ENCODE measurements at regions not wholly inside any gene's neighbourhood (a gene's known extent, or its start where the extent isn't known, plus 50 kb on each side); places are given as distances from the start of the nearest gene placed in this dataset.

DNA sequence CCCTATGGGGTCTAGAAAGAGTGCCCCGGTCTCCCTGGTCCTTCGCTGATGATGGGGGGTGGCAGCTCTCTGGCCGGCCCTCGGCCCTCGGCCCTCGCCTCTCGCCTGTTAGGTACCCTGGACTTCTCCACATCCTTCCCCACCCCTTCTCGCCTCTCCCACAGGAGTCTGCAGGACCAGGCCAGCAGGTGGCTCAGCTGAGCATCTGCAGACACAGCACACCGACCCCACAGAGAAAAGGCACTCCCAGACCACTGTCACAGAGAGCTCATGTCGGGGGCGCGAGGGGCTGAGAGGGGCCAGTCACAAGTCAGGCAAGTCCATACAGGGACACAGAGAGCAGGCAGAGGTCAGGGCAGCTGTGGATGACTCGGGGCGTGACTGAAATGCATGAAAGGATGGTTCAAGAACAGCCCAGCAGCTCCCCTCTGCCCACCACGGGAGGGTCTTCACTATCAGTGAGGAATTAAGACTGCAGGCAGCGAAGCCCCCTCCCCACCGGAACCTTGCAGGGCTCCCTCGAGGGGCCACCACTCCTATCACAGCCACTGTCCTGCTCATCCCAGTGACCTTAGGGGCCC is 181.7 kb upstream of the NSMCE3 start:
- H3K4me3 ChIP-seq (replicated peaks; ENCODE audit: low read depth, low read length) = no peak overlapping the region
- DNase-seq (ENCODE audit: extremely low read depth, low read depth) = no peak
- TF ChIP-seq, protein P1, sequence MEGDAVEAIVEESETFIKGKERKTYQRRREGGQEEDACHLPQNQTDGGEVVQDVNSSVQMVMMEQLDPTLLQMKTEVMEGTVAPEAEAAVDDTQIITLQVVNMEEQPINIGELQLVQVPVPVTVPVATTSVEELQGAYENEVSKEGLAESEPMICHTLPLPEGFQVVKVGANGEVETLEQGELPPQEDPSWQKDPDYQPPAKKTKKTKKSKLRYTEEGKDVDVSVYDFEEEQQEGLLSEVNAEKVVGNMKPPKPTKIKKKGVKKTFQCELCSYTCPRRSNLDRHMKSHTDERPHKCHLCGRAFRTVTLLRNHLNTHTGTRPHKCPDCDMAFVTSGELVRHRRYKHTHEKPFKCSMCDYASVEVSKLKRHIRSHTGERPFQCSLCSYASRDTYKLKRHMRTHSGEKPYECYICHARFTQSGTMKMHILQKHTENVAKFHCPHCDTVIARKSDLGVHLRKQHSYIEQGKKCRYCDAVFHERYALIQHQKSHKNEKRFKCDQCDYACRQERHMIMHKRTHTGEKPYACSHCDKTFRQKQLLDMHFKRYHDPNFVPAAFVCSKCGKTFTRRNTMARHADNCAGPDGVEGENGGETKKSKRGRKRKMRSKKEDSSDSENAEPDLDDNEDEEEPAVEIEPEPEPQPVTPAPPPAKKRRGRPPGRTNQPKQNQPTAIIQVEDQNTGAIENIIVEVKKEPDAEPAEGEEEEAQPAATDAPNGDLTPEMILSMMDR (IDR thresholded peaks at IDR 0.05; ENCODE audit: low read depth, low read length, missing control alignments) = no peak

DNA sequence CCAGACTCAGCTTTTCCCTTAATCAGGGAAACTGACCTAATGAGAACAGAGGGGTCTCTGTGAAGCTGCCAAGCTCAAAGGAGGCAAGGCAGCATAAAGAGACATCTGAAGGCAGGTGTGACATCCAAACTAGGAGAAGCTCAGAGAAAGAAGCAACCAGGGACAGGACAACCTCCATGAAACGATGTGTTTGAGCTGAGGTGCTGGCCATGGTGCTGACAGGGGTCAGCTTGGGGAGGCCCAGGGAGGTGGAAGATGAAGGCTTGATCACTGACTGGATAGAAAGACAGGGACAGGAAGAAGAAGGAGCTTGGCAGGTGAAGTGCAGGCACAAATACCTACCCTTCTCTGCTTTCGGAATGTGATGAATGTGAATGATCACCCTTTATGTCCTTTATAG is 179.5 kb upstream of the NSMCE3 start:
- H3K4me3 ChIP-seq (replicated peaks; ENCODE audit: low read depth, low read length) = no peak overlapping the region
- TF ChIP-seq, protein P1 (IDR thresholded peaks at IDR 0.05; ENCODE audit: low read depth, low read length, missing control alignments) = no peak
- DNase-seq (ENCODE audit: extremely low read depth, low read depth) = no peak

DNA sequence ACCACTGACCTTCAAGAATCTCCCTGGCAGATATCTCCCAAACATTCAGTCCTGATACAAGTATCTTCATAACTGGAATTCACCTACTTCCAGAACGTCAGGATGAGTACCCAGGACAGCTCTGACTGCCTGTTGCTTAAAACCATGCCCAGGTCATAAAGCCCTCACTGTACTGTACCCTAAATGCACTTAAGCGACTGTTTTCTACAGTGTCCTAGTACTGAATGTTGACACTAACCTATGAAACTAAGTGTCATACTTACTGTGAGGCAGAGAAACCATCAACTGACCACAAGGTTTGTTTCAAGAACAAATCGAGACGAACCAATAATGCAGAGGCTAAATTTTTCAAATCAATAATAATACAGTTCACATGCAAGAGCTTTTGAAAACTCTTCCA is 178.7 kb upstream of the NSMCE3 start:
- DNase-seq (ENCODE audit: extremely low read depth, low read depth) = no peak
- TF ChIP-seq, protein P1 (IDR thresholded peaks at IDR 0.05; ENCODE audit: low read depth, low read length, missing control alignments) = no peak
- no peak overlapping the region for H3K4me3 ChIP-seq (replicated peaks; ENCODE audit: low read depth, low read length)

DNA sequence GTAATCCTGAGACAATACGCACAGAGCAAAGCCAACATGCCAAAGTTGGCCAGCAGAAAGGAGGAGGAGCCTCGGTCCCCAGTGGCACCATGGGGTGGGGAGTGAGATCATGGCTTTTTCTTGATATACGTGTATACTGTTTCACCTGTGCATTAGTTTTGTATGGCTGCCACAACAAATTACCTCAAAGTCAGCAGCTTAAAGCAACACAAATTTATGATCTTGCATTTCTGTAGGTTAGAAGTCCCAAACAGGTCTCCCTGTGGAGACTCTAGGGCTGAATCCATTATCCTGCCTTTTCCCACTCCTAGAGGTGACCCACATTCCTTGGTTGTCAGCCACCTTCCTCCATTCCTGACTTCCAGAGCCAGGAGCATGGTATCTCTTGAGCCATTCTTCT is 176.9 kb upstream of the NSMCE3 start:
- no peak overlapping the region for H3K4me3 ChIP-seq (replicated peaks; ENCODE audit: low read depth, low read length)
- TF ChIP-seq, protein P1 (IDR thresholded peaks at IDR 0.05; ENCODE audit: low read depth, low read length, missing control alignments) = no peak
- no peak for DNase-seq (ENCODE audit: extremely low read depth, low read depth)

DNA sequence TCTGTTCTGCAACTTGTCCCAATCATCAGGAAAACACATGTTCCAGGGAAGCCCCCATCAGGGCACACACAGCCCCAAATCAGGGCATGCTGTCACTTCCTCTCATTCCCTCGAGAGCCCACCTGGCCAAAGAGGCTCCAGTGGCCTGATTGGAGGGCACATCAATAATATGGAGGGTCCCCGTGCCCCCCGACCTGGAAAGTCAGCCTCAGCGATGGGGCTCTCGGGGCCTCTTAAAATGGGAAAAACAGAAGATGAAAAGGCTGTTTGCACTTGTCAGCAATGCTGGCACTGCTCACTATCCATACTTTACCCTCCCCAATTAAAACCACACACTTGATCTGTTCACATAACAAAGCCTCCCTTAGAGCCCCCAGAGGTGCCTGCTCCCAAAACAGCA is 172.9 kb upstream of the NSMCE3 start:
- H3K4me3 ChIP-seq (replicated peaks; ENCODE audit: low read depth, low read length) = no peak overlapping the region
- TF ChIP-seq, protein P1 (IDR thresholded peaks at IDR 0.05; ENCODE audit: low read depth, low read length, missing control alignments) = no peak
- DNase-seq (ENCODE audit: extremely low read depth, low read depth) = no peak

DNA sequence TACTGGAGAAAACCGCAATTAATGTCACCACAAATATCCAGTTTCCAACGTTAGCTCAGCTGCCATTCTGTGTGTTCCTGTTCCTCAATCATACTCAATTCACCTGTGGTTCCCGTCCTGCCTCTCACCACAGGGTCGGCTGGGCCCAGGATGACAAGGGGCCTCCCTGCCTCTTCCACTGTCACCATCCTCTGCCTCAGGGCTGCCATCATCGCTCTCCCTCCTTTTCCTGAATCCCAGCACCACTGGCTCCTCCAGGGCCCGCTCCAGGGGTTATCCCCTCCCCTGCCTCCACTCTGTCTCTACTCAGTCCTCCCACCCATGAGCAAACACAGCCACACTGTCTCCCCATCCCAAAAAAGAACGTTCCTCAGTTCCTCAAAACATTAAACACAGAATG is 170.9 kb upstream of the NSMCE3 start:
- no peak for DNase-seq (ENCODE audit: extremely low read depth, low read depth)
- TF ChIP-seq, protein P1 (IDR thresholded peaks at IDR 0.05; ENCODE audit: low read depth, low read length, missing control alignments) = no peak
- no peak overlapping the region for H3K4me3 ChIP-seq (replicated peaks; ENCODE audit: low read depth, low read length)

DNA sequence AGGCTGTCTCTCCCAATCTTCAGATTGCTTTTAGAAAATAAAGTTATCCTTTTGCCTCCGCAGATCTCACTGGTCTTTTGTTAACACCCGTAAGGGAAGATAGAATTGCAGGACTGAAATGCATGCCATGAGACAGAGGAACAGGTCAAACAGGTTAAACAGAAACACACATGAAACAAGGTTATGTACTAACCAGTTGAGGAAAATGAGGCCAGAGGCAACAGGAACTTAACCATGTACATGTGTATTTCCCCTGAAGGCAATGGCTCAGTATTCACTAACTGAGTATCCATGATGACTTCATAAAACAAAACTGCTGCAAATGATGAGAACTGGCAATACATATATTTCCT is 169.1 kb upstream of the NSMCE3 start:
- no peak overlapping the region for H3K4me3 ChIP-seq (replicated peaks; ENCODE audit: low read depth, low read length)
- DNase-seq (ENCODE audit: extremely low read depth, low read depth) = no peak
- TF ChIP-seq, protein P1 (IDR thresholded peaks at IDR 0.05; ENCODE audit: low read depth, low read length, missing control alignments) = no peak
